Retina (tissue), 1 donor: ENCODE measurements at regions not wholly inside any gene's neighbourhood (a gene's known extent, or its start where the extent isn't known, plus 50 kb on each side); places are given as distances from the start of the nearest gene placed in this dataset.

Experiments
- DNase-seq: peaks from one replicate; pipeline ENCODE4 v3.0.0-alpha.2; 2016

DNA sequence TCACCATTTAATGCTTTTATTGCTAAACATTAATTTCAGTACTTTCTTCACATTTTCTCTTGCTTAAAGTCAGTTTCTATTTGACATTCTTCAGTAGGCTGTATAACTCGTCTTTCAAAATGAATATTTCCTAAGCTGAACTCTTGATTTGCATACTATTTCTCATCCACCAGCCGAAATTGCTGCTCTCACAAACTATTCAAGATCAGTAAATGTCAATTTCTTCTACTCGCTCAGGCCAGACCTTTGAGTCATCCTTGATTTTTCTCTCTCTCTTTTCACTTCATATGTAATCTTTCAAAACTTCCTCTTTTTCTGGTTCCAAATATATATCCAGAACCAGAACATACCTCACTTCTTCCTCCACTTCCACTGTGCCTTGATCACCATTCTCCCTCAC is 990.0 kb downstream of the KCNT2 start:
- DNase-seq: no peak

DNA sequence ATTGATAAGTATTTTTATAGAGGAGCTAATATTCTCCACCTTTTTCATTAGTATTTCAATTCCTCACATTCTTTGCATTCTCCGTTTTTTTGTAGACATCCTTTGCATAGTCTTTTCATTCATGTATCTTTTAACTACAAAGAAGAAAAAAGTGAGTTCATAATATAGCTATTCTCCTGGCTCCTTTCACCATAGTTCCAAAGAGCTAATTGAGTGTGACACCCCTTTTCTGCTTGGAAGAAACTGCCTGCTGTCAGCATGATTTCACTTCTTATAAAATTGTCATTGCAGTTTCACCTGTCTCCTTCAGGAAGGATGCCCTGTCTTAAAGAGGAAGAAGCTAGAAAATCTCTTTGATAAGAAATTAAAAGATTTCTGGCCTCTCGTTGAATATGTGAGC is 991.1 kb downstream of the KCNT2 start:
- DNase-seq: peak; percentile 22

DNA sequence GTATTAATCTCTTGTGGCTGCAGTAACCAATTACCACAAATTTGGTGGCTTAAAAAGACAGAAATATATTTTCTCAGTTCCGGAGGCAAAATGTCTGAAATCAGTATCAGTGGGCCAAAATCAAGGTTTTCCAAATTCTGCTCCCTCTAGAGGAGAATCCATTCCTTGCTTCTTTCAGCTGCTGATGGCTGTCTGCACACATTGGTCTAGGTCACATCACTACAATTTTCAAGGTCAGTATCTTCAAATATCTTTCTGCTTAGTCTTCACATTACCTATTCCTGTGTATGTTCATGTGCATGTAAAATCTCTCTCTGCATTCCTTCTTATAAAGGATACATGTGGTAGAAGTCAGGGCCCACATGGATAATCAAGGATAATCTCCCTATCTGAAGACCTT is 999.4 kb downstream of the KCNT2 start:
- DNase-seq: no peak

DNA sequence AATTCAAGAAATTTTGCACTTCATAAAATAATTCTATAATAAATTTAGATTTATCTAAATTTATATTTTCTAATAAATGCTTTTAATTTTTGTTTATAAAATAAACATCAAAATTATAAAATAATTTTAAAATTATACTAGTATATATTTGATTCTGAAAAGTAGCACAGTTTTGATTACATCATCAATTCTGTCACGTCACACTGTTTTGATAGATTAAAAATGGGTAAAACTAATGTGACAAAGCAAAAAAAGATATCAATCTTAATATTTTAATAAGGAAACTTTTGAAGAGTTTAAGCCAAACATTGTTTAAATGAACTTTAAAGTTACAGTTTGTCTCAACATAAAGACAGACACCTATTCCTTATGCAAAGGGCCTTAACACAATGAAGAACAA is 1001.8 kb downstream of the KCNT2 start:
- DNase-seq: no peak

DNA sequence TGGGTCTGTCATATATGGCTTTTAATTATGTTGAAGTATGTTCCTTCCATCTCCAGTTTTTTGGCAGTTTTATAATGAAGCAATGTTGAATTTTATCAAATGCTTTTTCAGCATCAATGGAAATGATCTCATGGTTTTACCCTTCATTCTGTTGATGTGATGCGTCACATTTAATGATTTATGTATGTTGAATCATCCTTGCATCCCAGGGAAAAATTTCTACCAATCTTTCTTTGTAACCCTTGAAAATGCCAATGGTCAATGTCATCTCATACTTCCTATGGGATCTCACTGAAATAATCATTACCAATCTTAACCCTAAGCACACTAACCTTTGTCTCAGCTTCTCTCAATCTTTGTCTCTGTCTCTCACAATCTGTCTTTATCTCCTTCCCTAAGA is 1004.0 kb downstream of the KCNT2 start:
- DNase-seq: no peak

DNA sequence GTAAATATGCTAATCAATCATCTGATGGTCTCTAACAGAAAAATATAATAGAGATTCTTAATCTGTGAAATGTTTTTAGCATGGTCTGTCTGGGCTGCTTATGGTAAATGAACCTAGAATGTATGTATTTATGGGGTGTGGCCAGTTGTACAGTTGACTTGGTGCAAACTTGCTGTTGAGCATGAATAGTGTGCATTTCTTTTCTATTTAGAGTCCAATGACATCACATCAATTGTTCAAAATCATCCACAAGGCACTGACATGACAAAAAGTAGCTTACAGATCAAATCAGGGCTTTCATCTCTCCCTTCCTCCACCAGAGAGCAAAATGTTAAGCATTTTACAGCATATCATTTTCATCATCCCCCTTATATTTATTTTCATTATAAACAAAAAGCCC is 1010.3 kb downstream of the KCNT2 start:
- no peak for DNase-seq

DNA sequence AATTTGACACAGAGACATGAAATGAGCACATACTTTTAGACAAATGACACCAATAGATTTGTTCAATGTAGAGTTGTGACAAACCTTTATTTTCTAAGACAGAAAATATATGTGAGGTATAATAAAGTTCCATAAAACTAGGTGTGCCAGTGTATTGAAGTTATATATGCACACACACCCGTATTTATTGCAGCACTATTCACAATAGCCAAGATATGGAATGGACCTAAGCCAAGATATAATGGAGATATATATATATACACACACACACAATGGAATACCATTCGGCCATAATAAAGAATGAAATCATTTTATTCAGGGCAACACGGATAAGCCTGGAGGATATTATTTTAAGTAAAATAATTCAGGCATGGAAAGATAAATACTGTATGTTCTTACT is 1013.5 kb downstream of the KCNT2 start:
- DNase-seq: no peak

DNA sequence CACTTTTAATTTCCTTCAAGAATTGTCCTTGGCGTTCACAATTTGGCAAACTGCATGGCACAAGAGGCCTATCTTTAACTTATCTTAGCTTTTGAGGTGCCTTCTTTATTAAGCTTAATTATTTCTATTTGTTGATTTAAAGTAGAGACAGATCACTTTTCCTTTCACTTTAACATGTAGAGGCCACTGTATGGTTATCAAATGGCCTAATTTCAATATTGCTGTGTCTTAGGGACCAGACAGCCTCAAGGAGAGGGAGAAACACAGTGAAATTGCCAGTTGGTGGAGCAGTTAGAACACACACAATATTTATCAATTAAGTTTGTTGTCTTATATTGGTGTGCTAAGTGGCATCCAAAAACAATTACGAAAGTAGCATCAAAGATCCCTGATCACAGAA is 1013.9 kb downstream of the KCNT2 start:
- no peak for DNase-seq

DNA sequence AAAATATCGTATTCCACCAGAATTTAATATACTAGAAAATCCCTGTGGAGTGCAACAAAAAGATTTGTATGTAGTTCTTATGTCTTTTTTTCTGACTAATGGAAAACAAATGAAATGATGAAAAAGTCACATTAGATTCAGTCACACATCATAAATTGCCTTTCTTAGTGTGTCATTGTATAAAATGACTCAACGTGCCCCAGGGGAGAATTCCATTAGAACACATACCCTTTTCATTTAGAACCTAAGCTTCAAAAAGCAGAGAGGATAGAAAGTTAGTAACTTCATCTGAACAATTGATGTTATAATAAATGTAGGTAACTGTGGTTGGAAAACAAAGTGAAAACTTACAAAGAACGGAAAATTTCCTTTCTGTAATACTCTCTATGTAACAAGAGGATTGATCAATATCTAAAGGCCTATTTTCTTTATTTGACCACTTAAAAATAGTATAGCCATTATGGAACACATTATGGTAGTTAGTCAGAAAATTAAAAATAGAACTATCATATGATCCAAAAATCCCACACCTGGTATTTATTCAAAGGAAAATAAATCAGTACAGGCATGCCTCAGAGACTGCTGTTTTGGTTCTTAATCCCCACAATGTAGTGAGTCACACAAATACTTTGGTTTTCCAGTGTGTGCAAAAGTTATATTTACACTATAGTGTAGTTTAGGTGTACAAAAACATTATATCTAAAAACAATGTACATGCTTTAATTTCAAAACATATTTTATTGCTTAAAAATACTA is 1016.1 kb downstream of the KCNT2 start:
- DNase-seq: no peak

DNA sequence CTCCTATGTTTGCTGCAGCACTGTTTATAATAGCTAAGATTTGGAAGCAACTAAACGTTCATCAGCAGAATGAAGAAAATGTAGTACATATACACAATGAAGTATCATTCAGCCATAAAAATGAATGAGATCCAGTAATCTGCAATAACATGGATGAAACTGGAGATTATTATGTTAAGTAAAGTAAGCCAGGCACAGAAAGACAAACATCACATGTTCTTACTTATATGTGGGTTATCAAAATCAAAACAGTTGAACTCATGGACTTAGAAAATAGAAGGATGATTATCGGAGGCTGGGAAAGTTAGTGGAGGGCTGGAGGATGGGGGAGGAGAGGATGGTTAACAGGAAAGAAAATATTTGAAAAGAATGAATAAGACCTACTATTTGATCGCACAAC is 1017.6 kb downstream of the KCNT2 start:
- DNase-seq: no peak

DNA sequence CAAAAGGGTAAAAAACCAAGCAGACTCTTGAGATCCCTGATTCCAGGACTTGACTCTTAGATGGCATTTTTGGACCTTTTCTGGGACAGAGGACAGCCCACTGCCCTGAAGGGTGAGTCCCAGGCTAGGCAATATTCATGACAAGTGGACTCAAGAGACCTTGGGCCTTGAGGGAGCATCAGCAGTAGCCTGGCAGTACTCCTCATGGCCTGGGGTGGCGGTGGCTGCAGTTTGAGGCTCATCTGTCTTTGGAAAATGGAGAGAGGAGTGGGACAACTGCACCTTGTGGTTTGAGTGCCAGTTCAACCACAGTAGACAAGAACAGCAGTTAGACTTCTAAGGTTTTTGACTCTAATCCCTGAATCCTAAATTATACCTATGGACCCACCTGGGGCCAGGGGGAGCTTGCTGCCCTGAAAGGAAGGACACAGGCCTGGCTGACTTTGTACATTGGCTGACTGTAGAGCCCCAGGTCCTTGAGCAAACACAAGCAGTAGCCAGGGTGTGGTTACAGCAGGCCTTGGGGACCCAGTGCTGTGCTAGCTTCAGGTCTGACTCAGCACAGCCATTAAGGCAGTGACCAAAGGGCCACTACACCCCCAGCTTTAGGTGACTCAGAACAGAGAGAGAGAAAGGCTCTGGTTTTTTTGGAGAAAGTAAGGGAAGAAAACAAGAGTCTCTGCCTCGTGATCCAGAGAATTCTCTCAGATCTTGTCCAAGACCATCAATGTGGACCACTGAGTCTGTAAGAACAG is 1023.2 kb downstream of the KCNT2 start:
- DNase-seq: no peak

DNA sequence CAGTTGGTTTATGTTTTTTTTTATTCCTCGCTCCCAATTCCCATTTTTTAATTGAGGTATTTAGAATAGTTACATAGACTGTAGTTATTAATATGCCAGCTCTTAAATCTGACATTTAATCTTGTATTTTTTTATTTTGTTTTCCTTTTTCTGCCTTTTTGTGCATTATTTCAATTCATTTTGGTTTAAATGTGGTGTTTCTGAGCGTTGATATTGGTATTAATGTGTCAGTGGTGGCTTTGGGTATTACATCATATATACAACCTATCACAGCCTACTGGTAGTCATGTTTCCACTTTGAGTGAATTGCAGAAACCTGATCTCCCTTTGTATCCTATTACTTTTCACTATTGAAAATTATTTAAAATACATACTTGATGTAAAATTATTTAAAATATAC is 1027.3 kb downstream of the KCNT2 start:
- no peak for DNase-seq

DNA sequence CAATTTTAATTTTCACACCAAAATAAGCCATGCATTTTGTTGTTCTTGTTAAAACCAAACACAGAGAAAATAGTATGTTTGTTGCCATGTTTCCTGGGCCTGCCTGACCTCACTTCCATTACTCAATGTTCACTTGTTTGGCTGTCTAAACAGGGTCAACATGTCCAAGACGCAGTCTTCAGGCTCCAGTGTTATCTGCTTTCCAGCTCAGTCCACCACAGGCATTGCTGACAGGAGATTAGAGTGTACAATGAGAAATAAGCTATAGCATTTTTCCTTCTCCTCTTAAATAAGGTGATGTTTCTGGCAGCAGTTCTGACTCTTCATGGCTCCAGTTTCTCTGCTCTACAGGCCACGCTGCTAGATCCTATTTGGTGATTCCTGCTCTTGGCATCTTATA is 1030.5 kb downstream of the KCNT2 start:
- DNase-seq: no peak

DNA sequence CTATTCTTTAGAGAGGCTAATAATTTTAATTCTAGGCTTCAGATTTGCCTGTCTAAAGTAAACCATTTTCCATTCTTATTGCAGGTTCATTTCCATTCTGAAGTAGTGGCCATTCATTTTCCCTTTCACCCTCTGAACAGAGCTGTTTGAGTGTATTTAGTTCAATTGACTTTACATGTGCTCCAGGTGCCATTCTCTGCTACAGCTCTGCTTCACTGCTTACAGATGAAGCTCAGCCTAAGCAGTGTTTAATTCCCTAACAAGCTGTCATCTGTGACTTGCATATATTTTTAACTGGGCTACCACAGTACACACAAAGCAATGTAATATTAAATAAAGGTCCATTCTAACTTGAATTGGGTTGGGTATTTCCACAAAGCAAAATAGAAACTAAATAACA is 1031.6 kb downstream of the KCNT2 start:
- peak; percentile 4 for DNase-seq

DNA sequence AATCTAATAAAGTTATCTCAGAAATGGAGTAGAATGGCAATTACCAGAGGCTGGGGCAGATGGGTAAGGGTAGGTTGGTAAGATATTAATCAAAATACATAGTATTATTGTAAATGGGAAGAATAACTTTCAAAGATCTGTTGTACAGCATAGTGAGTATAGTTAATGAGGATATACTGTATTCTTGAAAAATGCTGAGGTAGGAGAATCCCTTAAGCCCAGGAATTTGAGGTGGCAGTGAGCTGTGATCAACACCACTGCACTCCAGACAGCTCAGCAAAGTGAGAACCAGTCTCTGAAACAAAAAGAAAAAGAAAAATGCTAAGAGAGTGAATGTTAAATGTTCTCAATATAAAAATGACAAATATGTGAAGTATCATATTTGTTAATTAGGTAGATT is 1033.7 kb downstream of the KCNT2 start:
- DNase-seq: no peak

DNA sequence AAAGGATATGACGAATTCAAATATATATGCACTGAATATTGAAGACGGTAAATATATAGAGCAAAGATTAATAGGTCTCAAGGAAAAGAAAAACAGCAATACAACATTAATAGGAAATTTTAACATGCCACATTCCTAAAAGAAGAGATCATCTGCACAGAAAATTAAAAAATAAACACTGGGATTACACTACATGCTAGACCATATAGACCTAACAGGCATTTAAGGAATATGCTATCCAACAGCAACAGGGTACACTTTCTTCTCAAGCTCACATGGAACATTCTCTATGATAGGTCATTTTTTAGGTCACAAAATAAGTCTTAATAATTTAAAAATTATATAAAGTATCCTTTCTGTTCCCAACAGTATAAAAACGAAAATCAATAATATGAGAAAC is 1038.3 kb downstream of the KCNT2 start:
- no peak for DNase-seq

DNA sequence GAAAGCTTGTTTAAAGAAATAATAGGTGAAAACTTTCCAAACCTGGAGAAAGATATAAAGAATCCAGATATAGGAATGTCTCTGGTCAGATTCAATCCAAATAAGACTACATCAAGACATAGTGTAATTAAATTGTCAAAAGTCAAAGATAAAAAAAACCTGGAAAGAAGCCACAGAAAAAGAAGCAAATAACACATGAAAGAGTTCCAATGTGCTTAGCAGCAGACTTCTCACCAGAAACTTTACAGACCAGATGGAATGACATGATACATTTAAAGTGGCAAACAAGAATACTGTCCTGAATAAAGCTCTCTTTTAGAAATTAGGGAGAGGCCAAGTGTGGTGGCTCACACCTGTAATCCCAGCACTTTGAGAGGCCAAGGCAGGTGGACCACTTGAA is 1039.9 kb downstream of the KCNT2 start:
- no peak for DNase-seq

DNA sequence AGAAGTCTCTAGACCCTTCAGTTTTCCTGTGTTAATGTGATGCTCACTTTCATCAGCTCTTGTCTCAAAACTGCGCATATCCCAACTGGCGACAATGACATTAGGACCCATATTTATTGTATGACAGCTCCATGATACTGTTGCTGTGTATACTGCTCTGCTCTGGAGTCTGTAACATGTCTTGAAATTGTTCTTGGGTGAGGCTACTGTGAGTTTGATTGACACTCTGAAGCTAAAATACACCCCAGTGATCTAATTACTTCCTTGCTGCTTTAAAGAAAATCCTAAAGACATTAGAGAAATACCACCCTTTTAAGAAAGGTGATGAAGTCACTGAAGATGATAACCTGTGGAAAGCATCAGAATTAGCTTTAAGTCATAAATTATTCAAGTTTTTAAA is 1046.2 kb downstream of the KCNT2 start:
- DNase-seq: no peak

DNA sequence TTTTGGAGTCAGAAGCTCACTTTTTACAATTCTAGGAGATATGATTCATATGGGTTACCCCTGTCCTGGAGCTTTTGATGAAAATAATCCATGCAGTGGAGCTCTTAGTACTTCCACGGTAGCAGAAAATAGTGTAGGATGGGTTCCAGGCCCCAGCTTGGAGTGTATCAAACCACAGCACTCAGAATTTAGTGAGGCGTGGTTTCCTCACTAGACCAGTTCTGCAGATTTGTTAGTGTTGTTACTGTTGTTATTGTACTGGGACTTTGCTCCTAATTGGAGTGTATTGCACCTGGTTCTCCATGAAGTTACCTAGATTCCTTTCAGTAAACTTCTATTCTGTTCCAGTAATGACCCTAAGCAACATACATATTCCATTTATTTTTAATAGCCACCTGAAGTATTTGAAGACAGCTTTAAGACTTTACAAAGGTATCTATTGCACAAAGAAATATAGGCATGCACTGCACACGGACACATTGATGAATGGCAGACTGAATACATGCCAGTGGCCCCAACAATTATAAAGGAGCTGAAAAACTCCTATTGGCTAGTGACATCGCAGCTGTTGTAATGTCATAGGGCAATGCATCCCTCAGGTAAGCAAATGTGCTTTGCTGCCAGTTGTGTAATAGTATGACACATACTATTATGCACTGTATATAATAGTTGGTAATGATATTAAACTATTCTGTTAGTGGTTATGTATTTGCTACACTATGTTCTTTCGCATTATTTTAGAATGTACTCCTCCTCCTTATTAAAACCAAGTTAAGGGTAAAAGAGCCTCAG is 1058.0 kb downstream of the KCNT2 start:
- DNase-seq: no peak

DNA sequence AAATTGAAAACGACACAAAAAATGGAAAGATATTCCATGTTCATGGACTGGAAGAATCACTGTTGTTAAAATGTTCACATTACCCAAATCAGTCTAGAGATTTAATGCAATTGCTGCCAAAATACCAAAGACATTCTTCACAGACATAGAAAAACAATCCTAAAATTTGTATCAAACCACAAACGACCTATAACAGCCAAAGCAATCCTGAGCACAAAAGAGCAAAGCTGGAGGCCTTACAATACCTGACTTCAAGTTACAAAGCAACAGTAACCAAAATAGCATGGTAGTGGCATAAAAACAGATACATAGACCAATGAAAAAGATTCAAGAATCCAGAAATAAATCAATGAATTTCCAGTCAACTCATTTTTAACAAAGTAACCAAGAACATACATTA is 1077.3 kb downstream of the KCNT2 start:
- DNase-seq: no peak

DNA sequence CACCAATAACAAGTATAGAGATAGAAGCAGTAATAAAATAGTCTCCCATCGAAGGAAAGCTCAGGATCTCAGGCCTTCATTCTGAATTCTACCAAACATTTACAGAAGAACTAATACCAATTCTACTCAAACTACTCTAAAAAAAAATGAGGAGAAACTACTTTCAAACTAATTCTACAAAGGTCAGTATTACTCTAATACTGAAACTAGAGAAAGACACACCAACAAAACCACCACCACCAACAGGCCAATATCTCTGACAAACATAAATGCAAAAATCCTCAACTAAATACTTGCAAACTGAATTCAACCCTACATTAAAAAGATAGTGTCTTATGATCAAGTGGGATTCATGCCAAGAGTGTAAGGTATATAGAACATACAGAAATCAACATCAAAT is 1078.4 kb downstream of the KCNT2 start:
- no peak for DNase-seq

DNA sequence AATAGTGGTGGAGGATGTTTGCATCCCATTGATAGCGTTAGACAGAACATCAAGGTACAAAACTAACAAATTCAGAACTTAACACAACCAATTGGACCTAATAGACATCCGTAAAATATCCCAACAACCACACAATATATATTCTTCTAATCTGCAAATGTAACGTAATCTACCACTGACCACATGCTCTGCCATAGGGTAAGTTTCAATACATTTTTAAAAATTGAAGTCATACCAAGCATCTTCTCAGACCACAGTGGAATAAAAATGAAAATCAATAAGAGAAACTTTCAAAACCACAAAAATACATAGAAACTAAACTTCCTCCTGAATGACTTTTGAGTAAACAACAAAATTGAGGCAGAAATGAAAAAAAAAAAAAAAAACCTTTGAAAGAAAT is 1087.5 kb downstream of the KCNT2 start:
- DNase-seq: no peak

DNA sequence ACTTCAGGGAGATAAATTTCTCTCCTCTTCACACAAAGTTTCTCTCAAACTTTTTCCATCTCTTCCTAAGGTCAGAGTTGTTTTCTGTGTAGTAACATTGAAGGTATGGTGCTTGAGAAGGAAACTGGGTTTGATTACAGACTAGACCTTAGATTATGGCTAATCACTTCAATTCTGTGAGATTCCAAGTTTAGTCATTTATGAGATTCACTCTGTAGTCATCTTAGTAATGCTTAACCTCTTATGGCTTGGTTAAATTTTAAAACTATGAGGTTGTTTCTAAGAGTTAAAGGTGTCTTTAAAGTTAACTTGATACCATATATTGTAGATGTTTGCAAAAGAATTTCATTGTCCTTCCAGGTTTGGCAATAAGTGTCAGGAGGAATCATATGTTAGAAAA is 1092.2 kb downstream of the KCNT2 start:
- no peak for DNase-seq

DNA sequence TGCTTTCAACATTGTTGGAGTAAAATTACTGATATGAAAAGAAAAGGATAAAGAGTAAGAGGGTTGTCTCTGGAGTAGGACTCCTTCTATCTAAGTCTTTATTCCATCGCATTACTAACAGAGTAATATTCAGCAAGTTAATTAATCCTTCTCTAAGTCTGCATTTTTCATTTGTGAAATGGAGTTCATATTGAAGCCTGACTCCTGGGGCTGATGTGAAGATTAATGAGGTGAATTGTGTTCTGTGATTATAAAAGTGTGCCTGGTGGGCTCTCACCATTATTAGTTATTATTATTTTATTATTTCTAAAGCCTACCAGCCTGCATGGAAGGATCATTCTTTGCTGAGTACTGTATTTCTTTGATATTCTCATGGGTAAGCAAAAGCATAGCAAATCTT is 1096.7 kb downstream of the KCNT2 start:
- DNase-seq: no peak
